Stomach smooth muscle (tissue), 2 donors: ENCODE measurements at regions not wholly inside any gene's neighbourhood (a gene's known extent, or its start where the extent isn't known, plus 50 kb on each side); places are given as distances from the start of the nearest gene placed in this dataset.

ENCODE experiments used
- H3K27ac ChIP-seq: one replicate; pipeline ENCODE4 v1.7.0; 2013; ENCODE audit warnings: mild to moderate bottlenecking, low read length, inconsistent platforms
- H3K27me3 ChIP-seq, 2 donors: one replicate each; pipeline ENCODE4 v1.7.0; 2013; ENCODE audit warnings: low read length in 2 of 2; ENCODE audit not compliant: insufficient read depth in 2 of 2, control insufficient read depth in 1 of 2
- H3K36me3 ChIP-seq, 2 donors: one replicate each; pipeline ENCODE4 v1.7.0; 2013; ENCODE audit warnings: low read length in 2 of 2; ENCODE audit not compliant: control insufficient read depth in 2 of 2, insufficient read depth in 2 of 2
- H3K4me1 ChIP-seq: one replicate; pipeline ENCODE4 v1.7.0; 2013; ENCODE audit warnings: low read length; ENCODE audit not compliant: control insufficient read depth, insufficient read depth
- H3K4me3 ChIP-seq, 2 donors: one replicate each; pipeline ENCODE4 v1.7.0; 2013; ENCODE audit warnings: low read length in 2 of 2
- H3K9ac ChIP-seq, 2 donors: one replicate each; pipeline ENCODE4 v1.7.0; 2013; ENCODE audit warnings: low read length in 2 of 2, mild to moderate bottlenecking in 1 of 2
- H3K9me3 ChIP-seq, 2 donors: one replicate each; pipeline ENCODE4 v1.7.0; 2013; ENCODE audit warnings: low read length in 2 of 2; ENCODE audit not compliant: control insufficient read depth in 2 of 2
- donor health status: healthy.
- donor health status: Pancreatic carcinoma.

DNA sequence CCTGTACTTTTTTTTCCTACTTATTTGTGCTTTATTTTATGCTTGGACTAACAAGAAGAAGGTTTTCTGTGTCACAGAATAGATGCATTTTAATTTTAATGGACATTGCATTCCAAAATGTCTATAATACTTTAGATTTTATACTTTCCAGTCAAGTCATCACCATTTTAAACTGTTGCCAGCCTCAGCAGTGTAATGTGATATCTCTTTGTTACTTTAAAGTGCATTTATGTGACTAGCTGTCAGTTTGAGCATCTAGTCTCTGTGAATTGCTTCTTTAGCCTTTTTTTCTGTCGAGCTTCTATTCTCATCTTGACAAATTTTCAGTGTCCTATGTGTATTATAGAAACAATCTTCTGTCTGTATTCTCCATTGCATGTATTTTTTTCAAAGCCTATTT lies 511.4 kb upstream of the CBLB start:
- Histone ChIP-seq H3K36me3 (no peaks in the 10 kb centered on the region), H3K4me3 (no peak overlapping the region), H3K9me3 (no peaks in the 10 kb centered on the region), H3K4me1 (no peaks in the 10 kb centered on the region), H3K9ac (no peak overlapping the region), H3K27ac (no peak overlapping the region), H3K27me3 (no peaks in the 10 kb centered on the region)

- Histone ChIP-seq H3K4me3 (no peak overlapping the region), H3K27me3 (no peaks in the 10 kb centered on the region), H3K27ac (no peak overlapping the region), H3K9me3 (no peaks in the 10 kb centered on the region), H3K4me1 (no peaks in the 10 kb centered on the region), H3K36me3 (no peaks in the 10 kb centered on the region), H3K9ac (no peak overlapping the region)
These were observed 512.6 kb upstream of the CBLB start for GRCh38 chr3:106381286-106381938.

GRCh38 chr3:106381939-106382335 lies 513.1 kb upstream of the CBLB start:
- Histone ChIP-seq H3K36me3 (no peaks in the 10 kb centered on the region), H3K4me3 (no peak overlapping the region), H3K27ac (no peak overlapping the region), H3K27me3 (no peaks in the 10 kb centered on the region), H3K4me1 (no peaks in the 10 kb centered on the region), H3K9me3 (no peaks in the 10 kb centered on the region), H3K9ac (no peak overlapping the region)

DNA sequence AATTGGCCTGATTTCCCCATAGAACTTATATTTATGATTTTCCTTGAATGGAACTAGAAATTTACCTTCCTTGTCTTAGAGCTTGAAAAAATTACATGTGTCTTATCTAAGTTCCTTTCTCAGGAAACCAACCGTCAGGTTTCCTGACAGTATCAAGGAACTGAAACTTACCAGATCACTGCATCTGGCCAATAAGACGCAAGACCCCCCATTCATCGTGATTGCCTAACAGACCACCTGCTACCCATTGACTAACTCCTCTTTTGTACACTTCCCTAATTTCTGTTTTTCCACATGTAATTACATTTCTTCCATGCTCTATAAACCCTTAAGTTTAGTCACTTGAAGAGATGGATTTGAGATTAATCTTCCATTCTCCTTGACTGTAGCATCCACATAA lies 517.2 kb upstream of the CBLB start:
- no peaks in the 10 kb centered on the region for H3K4me1 ChIP-seq
- no peaks in the 10 kb centered on the region for H3K36me3 ChIP-seq
- no peaks in the 10 kb centered on the region for H3K27me3 ChIP-seq
- no peaks in the 10 kb centered on the region for H3K9me3 ChIP-seq
- no peak overlapping the region for H3K27ac ChIP-seq
- H3K9ac ChIP-seq: no peak overlapping the region
- no peak overlapping the region for H3K4me3 ChIP-seq

DNA sequence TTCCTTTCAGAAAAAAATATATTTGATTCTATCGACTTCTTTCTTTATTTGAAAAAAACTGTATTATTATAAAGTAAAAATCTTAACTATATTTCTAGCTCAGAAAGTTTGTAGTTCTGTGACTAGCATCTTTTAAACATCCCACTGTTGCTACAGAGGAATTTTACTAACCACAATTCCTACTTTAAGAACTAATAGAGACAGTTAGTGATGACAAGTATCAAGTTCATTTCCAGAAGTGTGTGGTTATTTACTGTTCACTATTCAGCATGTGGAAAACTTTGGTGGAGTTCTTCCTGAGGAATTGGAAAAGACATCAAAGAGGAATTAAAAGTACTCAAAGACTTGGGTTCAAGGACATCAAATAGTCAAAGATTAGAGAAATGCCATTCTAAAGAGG lies 524.1 kb upstream of the CBLB start:
- Histone ChIP-seq H3K27ac (no peak overlapping the region), H3K9ac (no peak overlapping the region), H3K36me3 (no peaks in the 10 kb centered on the region)

GRCh38 chr3:106397006-106397405 lies 528.2 kb upstream of the CBLB start:
- Histone ChIP-seq H3K36me3 (no peaks in the 10 kb centered on the region), H3K4me1 (no peaks in the 10 kb centered on the region), H3K9me3 (no peaks in the 10 kb centered on the region), H3K27me3 (no peaks in the 10 kb centered on the region), H3K9ac (no peak overlapping the region), H3K4me3 (no peak overlapping the region), H3K27ac (no peak overlapping the region)

More for the DNA sequence above, 524.1 kb upstream of the CBLB start:
- Histone ChIP-seq H3K27me3 (no peaks in the 10 kb centered on the region), H3K9me3 (no peaks in the 10 kb centered on the region), H3K4me1 (no peaks in the 10 kb centered on the region), H3K4me3 (no peak overlapping the region)

- Histone ChIP-seq H3K27me3 (no peaks in the 10 kb centered on the region), H3K4me3 (no peak overlapping the region), H3K4me1 (no peaks in the 10 kb centered on the region), H3K9me3 (no peaks in the 10 kb centered on the region), H3K27ac (no peak overlapping the region), H3K36me3 (no peaks in the 10 kb centered on the region), H3K9ac (no peak overlapping the region)
These were observed 530.2 kb upstream of the CBLB start for GRCh38 chr3:106398891-106399600.

DNA sequence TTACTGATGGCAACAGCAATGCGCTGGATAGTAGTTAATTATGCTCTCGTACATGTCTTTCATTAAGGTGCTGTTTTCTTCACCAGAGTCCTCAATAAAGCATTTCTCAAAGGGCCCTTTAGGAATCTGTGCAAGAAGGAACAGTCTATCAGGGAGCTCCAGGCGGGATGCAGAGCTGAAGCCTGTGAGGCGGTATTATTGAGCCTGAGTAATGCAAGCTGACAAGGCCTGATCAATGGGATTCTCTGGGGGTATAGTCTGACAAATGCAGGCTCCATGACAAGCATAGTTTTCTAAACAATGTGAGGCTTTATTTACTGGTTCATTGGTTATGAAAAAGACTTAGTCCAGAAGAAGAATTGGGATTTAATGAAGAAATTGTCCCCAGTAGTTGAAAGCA lies 530.9 kb upstream of the CBLB start:
- H3K36me3 ChIP-seq: no peaks in the 10 kb centered on the region
- H3K9me3 ChIP-seq: no peaks in the 10 kb centered on the region
- no peaks in the 10 kb centered on the region for H3K4me1 ChIP-seq
- H3K4me3 ChIP-seq: no peak overlapping the region
- H3K9ac ChIP-seq: no peak overlapping the region
- H3K27me3 ChIP-seq: no peaks in the 10 kb centered on the region
- no peak overlapping the region for H3K27ac ChIP-seq

GRCh38 chr3:106401666-106402490 lies 533.1 kb upstream of the CBLB start:
- H3K36me3 ChIP-seq: no peaks in the 10 kb centered on the region

GRCh38 chr3:106403371-106404145 lies 534.7 kb upstream of the CBLB start:
- Histone ChIP-seq H3K36me3 (no peaks in the 10 kb centered on the region), H3K4me3 (no peak overlapping the region), H3K9me3 (no peaks in the 10 kb centered on the region), H3K27me3 (no peaks in the 10 kb centered on the region), H3K27ac (no peak overlapping the region), H3K9ac (no peak overlapping the region), H3K4me1 (no peaks in the 10 kb centered on the region)

More at GRCh38 chr3:106401666-106402490, 533.1 kb upstream of the CBLB start:
- Histone ChIP-seq H3K4me3 (no peak overlapping the region), H3K4me1 (no peaks in the 10 kb centered on the region), H3K9ac (no peak overlapping the region), H3K9me3 (no peaks in the 10 kb centered on the region), H3K27me3 (no peaks in the 10 kb centered on the region), H3K27ac (no peak overlapping the region)
